ENCODE measurements at regions not wholly inside any gene's neighbourhood (a gene's known extent, or its start where the extent isn't known, plus 50 kb on each side); places are given as distances from the start of the nearest gene placed in this dataset.

DNA sequence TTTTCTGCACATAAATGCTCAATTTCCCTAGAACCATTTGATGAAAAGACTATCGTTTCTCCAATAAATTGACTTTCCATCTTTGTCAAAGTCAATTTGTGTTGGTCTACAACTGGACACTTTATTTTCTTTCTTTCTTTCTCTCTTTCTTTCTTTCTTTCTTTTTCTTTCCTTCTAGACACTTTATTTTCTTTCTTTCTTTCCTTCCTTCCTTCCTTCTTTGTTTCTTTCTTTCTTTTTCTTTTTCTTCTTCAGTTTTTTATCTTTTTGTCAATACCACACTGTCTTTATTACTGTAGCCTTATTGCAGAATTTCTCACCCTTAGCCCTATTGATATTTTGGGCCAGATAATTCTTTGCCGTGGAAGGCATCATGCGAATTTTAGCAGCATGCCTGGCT lies 73.5 kb downstream of the FASLG start:
- no peaks in the 10 kb centered on the region for H3K36me3 ChIP-seq (ENCODE audit: control insufficient read depth, insufficient read depth, low read length, severe bottlenecking)
- DNase-seq (ENCODE audit: low read depth), result no peak
- no peak overlapping the region for H3K9ac ChIP-seq (ENCODE audit: low read length)
- H3K9me3 ChIP-seq (ENCODE audit: control insufficient read depth, low read length), result peaks cover 3% of the 10 kb centered on the region
- H3K4me1 ChIP-seq (ENCODE audit: control insufficient read depth, insufficient read depth, low read length), result no peaks in the 10 kb centered on the region
- no peaks in the 10 kb centered on the region for H3K27me3 ChIP-seq (replicated peaks; ENCODE audit: control insufficient read depth, insufficient read depth, low read length)
- no peak overlapping the region for H3K4me3 ChIP-seq (ENCODE audit: low read length)

DNA sequence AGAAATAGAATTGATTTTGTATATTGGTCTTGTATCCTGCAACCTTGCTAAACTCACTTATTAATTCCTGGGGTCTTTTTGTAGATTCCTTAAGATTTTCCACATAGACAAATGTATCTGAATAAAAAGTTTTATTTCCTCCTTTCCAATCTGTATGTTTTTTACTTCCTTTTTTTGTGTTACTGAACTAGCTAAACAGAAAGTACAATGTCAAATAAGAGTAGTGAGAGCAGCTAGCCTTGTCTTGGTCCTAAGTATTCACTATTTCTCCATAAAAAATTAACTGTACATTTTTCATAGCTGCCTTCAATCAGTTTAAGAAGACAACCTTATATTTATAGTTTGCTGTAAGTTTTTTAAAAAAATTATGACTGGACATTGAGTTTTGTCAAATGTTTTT lies 74.9 kb downstream of the FASLG start:
- H3K9ac ChIP-seq (ENCODE audit: low read length), result no peak overlapping the region
- no peaks in the 10 kb centered on the region for H3K27me3 ChIP-seq (replicated peaks; ENCODE audit: control insufficient read depth, insufficient read depth, low read length)
- H3K36me3 ChIP-seq (ENCODE audit: control insufficient read depth, insufficient read depth, low read length, severe bottlenecking), result no peaks in the 10 kb centered on the region
- H3K9me3 ChIP-seq (ENCODE audit: control insufficient read depth, low read length), result peaks cover 3% of the 10 kb centered on the region
- H3K4me3 ChIP-seq (ENCODE audit: low read length), result no peak overlapping the region
- H3K4me1 ChIP-seq (ENCODE audit: control insufficient read depth, insufficient read depth, low read length), result no peaks in the 10 kb centered on the region
- DNase-seq (ENCODE audit: low read depth), result no peak

- no peak for DNase-seq (ENCODE audit: low read depth)
- Histone ChIP-seq H3K4me3 (ENCODE audit: low read length) (no peak overlapping the region), H3K27me3 (replicated peaks; ENCODE audit: control insufficient read depth, insufficient read depth, low read length) (no peaks in the 10 kb centered on the region), H3K36me3 (ENCODE audit: control insufficient read depth, insufficient read depth, low read length, severe bottlenecking) (no peaks in the 10 kb centered on the region), H3K9ac (ENCODE audit: low read length) (no peak overlapping the region), H3K4me1 (ENCODE audit: control insufficient read depth, insufficient read depth, low read length) (no peaks in the 10 kb centered on the region), H3K9me3 (ENCODE audit: control insufficient read depth, low read length) (no peaks in the 10 kb centered on the region)
Measured at GRCh38 chr1:172738389-172738788, 79.5 kb downstream of the FASLG start.

DNA sequence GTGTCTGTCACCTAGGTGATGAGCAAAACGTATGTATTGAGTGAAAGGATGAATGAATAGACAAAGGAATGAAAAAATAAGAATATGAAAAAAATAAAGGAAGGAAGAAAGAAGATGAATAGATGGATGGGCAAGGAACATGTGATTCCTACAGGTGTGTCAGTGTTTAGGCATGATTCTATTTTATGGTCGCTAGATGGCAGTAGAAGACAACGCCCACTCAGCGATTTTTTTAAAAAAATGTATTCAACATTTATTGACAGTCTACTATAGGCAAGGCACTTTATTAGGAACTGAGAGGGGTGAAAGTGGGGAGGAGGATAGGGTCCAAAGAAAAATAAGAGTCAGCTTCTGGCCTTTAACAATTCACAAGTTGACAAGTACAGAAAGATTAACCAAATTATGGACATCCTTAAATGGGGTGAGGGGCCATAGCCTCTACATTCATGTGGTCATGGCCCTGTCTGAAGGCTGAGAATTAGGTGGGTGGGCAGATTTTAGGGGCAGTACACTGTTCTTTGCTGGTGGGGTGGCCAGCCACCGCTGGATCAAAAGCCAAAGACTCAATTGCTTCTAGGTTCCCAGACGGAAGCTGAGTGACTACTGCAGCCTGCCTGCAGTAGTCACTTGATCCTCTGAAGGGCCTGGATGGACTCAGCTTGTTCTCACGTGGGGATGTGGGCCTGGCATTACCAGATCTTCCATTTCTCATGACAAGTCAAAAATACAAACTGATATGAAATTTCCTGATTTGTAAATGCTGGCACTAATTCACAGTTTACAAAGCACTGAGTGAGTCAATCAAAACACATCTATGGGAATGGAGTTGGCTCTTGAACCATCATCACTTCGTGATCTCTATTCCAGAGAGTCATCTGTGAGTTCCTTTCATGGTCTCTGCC lies 83.9 kb downstream of the FASLG start:
- H3K27me3 ChIP-seq (replicated peaks; ENCODE audit: control insufficient read depth, insufficient read depth, low read length), result no peaks in the 10 kb centered on the region
- H3K9ac ChIP-seq (ENCODE audit: low read length), result no peak overlapping the region
- H3K4me1 ChIP-seq (ENCODE audit: control insufficient read depth, insufficient read depth, low read length), result peaks cover 23% of the 10 kb centered on the region
- no peaks in the 10 kb centered on the region for H3K9me3 ChIP-seq (ENCODE audit: control insufficient read depth, low read length)
- no peak overlapping the region for H3K4me3 ChIP-seq (ENCODE audit: low read length)
- peak; percentile 71 for DNase-seq (ENCODE audit: low read depth)
- H3K36me3 ChIP-seq (ENCODE audit: control insufficient read depth, insufficient read depth, low read length, severe bottlenecking), result no peaks in the 10 kb centered on the region

GRCh38 chr1:172745014-172745413 lies 86.1 kb downstream of the FASLG start:
- peak; percentile 87 for DNase-seq (ENCODE audit: low read depth)
- no peaks in the 10 kb centered on the region for H3K36me3 ChIP-seq (ENCODE audit: control insufficient read depth, insufficient read depth, low read length, severe bottlenecking)
- peaks cover 23% of the 10 kb centered on the region for H3K4me1 ChIP-seq (ENCODE audit: control insufficient read depth, insufficient read depth, low read length)
- H3K9ac ChIP-seq (ENCODE audit: low read length), result peak overlapping the region; percentile 7
- no peak overlapping the region for H3K4me3 ChIP-seq (ENCODE audit: low read length)
- no peaks in the 10 kb centered on the region for H3K9me3 ChIP-seq (ENCODE audit: control insufficient read depth, low read length)
- no peaks in the 10 kb centered on the region for H3K27me3 ChIP-seq (replicated peaks; ENCODE audit: control insufficient read depth, insufficient read depth, low read length)

- peak; percentile 94 for DNase-seq (ENCODE audit: low read depth)
Measured at GRCh38 chr1:172746091-172746949, 87.4 kb downstream of the FASLG start.

DNA sequence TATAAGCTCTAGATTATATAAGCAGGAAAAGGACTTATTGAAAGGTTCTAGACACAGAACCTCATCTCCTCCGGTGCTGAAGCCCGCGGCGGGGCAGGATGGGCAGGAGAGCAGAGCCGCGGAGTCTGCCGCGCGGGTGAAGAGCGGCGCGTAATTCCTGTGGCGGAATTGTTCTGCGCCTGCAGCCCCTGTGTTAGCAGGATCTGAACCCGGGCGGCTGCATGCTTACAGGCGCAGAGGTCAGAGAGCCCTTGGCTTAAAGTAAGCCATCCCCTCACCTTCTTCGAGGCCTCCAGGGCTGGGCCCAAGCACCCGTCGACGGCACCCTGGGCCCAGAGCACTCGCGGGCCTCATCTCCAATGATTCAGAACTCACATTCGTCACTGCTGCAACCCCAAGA lies 89.3 kb downstream of the FASLG start:
- peaks cover 23% of the 10 kb centered on the region for H3K4me1 ChIP-seq (ENCODE audit: control insufficient read depth, insufficient read depth, low read length)
- no peak for DNase-seq (ENCODE audit: low read depth)
- H3K4me3 ChIP-seq (ENCODE audit: low read length), result no peak overlapping the region
- H3K9ac ChIP-seq (ENCODE audit: low read length), result no peak overlapping the region
- no peaks in the 10 kb centered on the region for H3K9me3 ChIP-seq (ENCODE audit: control insufficient read depth, low read length)
- H3K27me3 ChIP-seq (replicated peaks; ENCODE audit: control insufficient read depth, insufficient read depth, low read length), result no peaks in the 10 kb centered on the region
- no peaks in the 10 kb centered on the region for H3K36me3 ChIP-seq (ENCODE audit: control insufficient read depth, insufficient read depth, low read length, severe bottlenecking)

More at GRCh38 chr1:172746091-172746949, 87.4 kb downstream of the FASLG start:
- Histone ChIP-seq H3K4me3 (ENCODE audit: low read length) (peak overlapping the region; percentile 23), H3K9me3 (ENCODE audit: control insufficient read depth, low read length) (no peaks in the 10 kb centered on the region), H3K4me1 (ENCODE audit: control insufficient read depth, insufficient read depth, low read length) (peaks cover 23% of the 10 kb centered on the region), H3K27me3 (replicated peaks; ENCODE audit: control insufficient read depth, insufficient read depth, low read length) (no peaks in the 10 kb centered on the region), H3K9ac (ENCODE audit: low read length) (peak overlapping the region; percentile 7), H3K36me3 (ENCODE audit: control insufficient read depth, insufficient read depth, low read length, severe bottlenecking) (no peaks in the 10 kb centered on the region)

GRCh38 chr1:172751683-172752082 lies 92.8 kb downstream of the FASLG start:
- no peaks in the 10 kb centered on the region for H3K36me3 ChIP-seq (ENCODE audit: control insufficient read depth, insufficient read depth, low read length, severe bottlenecking)
- DNase-seq (ENCODE audit: low read depth), result no peak
- no peak overlapping the region for H3K4me3 ChIP-seq (ENCODE audit: low read length)
- no peaks in the 10 kb centered on the region for H3K9me3 ChIP-seq (ENCODE audit: control insufficient read depth, low read length)
- H3K4me1 ChIP-seq (ENCODE audit: control insufficient read depth, insufficient read depth, low read length), result peaks cover 5% of the 10 kb centered on the region
- peaks cover 8% of the 10 kb centered on the region for H3K27me3 ChIP-seq (replicated peaks; ENCODE audit: control insufficient read depth, insufficient read depth, low read length)
- no peak overlapping the region for H3K9ac ChIP-seq (ENCODE audit: low read length)

- H3K9ac ChIP-seq (ENCODE audit: low read length), result no peak overlapping the region
- no peaks in the 10 kb centered on the region for H3K9me3 ChIP-seq (ENCODE audit: control insufficient read depth, low read length)
- no peaks in the 10 kb centered on the region for H3K4me1 ChIP-seq (ENCODE audit: control insufficient read depth, insufficient read depth, low read length)
- H3K36me3 ChIP-seq (ENCODE audit: control insufficient read depth, insufficient read depth, low read length, severe bottlenecking), result no peaks in the 10 kb centered on the region
- DNase-seq (ENCODE audit: low read depth), result no peak
- peaks cover 8% of the 10 kb centered on the region for H3K27me3 ChIP-seq (replicated peaks; ENCODE audit: control insufficient read depth, insufficient read depth, low read length)
- H3K4me3 ChIP-seq (ENCODE audit: low read length), result no peak overlapping the region
Measured at GRCh38 chr1:172753964-172754363, 95.1 kb downstream of the FASLG start.

DNA sequence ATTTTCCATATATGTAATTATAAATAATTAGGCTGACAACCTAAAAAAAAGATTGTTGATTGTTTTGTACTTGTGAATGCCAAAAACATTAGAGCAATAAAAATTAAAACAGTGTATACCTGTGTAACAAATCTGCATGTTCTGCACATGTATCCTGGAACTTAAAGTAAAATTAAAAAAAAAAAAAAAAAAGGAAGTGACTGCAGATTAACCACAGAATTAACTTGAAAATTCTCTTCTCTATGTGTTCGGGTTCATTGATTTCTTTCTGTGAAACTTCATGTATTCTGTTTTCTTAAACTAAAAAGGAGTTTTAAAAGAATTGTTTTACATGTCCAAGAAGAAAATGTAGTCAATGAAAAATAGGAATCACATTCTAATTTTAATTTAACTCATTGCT lies 95.7 kb downstream of the FASLG start:
- Histone ChIP-seq H3K9ac (ENCODE audit: low read length) (no peak overlapping the region), H3K36me3 (ENCODE audit: control insufficient read depth, insufficient read depth, low read length, severe bottlenecking) (no peaks in the 10 kb centered on the region), H3K9me3 (ENCODE audit: control insufficient read depth, low read length) (no peaks in the 10 kb centered on the region), H3K27me3 (replicated peaks; ENCODE audit: control insufficient read depth, insufficient read depth, low read length) (peaks cover 8% of the 10 kb centered on the region), H3K4me1 (ENCODE audit: control insufficient read depth, insufficient read depth, low read length) (no peaks in the 10 kb centered on the region), H3K4me3 (ENCODE audit: low read length) (no peak overlapping the region)
- no peak for DNase-seq (ENCODE audit: low read depth)

DNA sequence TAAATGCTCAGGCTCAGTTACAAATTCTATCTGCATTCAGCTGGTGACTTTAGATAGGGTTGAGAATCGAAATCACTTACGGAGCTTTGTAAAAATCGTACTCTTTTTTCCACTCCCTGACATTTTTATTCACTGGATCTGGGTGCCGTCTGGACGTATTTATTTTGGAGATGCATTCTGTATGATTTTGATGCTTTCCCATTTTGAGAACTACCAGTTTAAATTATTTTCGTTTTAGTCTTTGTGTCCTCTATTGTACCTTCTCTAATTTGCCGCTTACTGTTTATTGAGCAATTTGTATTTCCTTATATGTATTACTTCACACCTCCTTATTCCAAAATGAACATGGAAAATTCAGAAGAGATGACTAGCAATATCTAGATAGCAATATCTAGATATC lies 96.2 kb downstream of the FASLG start:
- no peak for DNase-seq (ENCODE audit: low read depth)
- no peaks in the 10 kb centered on the region for H3K36me3 ChIP-seq (ENCODE audit: control insufficient read depth, insufficient read depth, low read length, severe bottlenecking)
- no peak overlapping the region for H3K9ac ChIP-seq (ENCODE audit: low read length)
- no peaks in the 10 kb centered on the region for H3K4me1 ChIP-seq (ENCODE audit: control insufficient read depth, insufficient read depth, low read length)
- H3K9me3 ChIP-seq (ENCODE audit: control insufficient read depth, low read length), result no peaks in the 10 kb centered on the region
- no peak overlapping the region for H3K4me3 ChIP-seq (ENCODE audit: low read length)
- H3K27me3 ChIP-seq (replicated peaks; ENCODE audit: control insufficient read depth, insufficient read depth, low read length), result peaks cover 8% of the 10 kb centered on the region

Measured in adipocyte (in vitro differentiated cells).